Mesothelial cell of epicardium (in vitro differentiated cells): ENCODE measurements at regions not wholly inside any gene's neighbourhood (a gene's known extent, or its start where the extent isn't known, plus 50 kb on each side); places are given as distances from the start of the nearest gene placed in this dataset.

ENCODE experiments used
- DNase-seq, 2 experiments: peaks; one replicate each; pipeline ENCODE4 v3.0.0; 2021; ENCODE audit warnings: low spot score in 2 of 2; ENCODE audit not compliant: unreplicated experiment in 2 of 2
- H3K27ac Mint-ChIP-seq: 2 replicates; pipeline ENCODE4 v1.8.0; 2021; ENCODE audit warnings: mixed read lengths
- H3K27me3 Mint-ChIP-seq: 2 replicates; pipeline ENCODE4 v1.8.0; 2021; ENCODE audit warnings: low read depth, mixed read lengths
- H3K36me3 Mint-ChIP-seq: 2 replicates; pipeline ENCODE4 v1.8.0; 2021; ENCODE audit warnings: mixed read lengths
- H3K4me1 Mint-ChIP-seq: 2 replicates; pipeline ENCODE4 v1.8.0; 2021; ENCODE audit warnings: mixed read lengths
- H3K4me3 Mint-ChIP-seq: 2 replicates; pipeline ENCODE4 v1.8.0; 2021; ENCODE audit warnings: mild to moderate bottlenecking, moderate library complexity, mixed read lengths
- H3K9me3 Mint-ChIP-seq: 2 replicates; pipeline ENCODE4 v1.8.0; 2021; ENCODE audit warnings: mixed read lengths
- TF ChIP-seq, protein P1 (sequence below): fragments of 200-600 bp; sonication (generic); IDR thresholded peaks from one replicate; pipeline ENCODE4 v1.5.0; 2021; ENCODE audit warnings: antibody characterized with exemption; ENCODE audit not compliant: unreplicated experiment

DNA sequence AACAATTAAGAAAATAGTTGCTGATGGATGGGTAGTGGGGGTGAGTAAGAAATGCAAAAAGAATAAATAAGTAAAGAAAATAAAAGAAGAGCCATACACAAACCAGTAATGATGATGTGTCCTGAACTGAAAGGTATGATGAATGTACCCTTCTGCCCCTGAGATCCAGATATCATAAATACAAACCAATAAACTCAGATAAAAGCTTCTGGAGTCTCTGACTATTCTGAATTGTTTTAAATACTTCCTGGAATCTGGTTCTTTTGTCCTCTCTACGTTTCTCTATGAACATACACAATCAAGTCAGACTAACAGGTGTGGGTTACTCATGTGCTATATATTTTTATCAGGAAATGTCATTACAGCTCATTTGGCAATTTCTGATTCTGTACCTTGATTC lies 153.4 kb downstream of the PPP1R2C start:
- no peaks in the 10 kb centered on the region for H3K36me3 Mint-ChIP-seq
- H3K27ac Mint-ChIP-seq = no peak overlapping the region
- no peaks in the 10 kb centered on the region for H3K9me3 Mint-ChIP-seq
- TF ChIP-seq, protein P1, sequence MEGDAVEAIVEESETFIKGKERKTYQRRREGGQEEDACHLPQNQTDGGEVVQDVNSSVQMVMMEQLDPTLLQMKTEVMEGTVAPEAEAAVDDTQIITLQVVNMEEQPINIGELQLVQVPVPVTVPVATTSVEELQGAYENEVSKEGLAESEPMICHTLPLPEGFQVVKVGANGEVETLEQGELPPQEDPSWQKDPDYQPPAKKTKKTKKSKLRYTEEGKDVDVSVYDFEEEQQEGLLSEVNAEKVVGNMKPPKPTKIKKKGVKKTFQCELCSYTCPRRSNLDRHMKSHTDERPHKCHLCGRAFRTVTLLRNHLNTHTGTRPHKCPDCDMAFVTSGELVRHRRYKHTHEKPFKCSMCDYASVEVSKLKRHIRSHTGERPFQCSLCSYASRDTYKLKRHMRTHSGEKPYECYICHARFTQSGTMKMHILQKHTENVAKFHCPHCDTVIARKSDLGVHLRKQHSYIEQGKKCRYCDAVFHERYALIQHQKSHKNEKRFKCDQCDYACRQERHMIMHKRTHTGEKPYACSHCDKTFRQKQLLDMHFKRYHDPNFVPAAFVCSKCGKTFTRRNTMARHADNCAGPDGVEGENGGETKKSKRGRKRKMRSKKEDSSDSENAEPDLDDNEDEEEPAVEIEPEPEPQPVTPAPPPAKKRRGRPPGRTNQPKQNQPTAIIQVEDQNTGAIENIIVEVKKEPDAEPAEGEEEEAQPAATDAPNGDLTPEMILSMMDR = no peak
- H3K4me1 Mint-ChIP-seq = no peaks in the 10 kb centered on the region
- no peaks in the 10 kb centered on the region for H3K27me3 Mint-ChIP-seq
- no peak for DNase-seq
- H3K4me3 Mint-ChIP-seq = no peak overlapping the region

DNA sequence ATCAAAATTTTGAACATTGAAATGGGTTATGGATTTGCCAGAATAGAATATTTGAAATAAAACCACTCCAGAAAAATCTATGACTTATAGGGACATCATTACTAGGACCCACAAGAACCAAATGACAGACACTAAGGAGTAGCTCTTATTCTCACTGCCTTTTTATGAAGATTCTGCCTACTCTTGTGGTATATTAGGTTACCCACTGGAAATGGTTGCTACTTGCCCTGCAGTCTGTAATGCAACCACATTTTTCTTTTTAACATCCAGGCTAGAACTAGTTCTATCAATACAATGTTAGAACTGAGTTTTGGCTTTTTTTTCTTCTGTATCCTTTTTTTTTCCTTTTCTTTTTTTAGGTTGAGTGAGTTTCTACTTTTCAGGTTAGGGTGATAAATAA lies 158.9 kb downstream of the PPP1R2C start:
- Mint-ChIP-seq H3K36me3 (no peaks in the 10 kb centered on the region), H3K9me3 (peaks cover 19% of the 10 kb centered on the region), H3K4me3 (no peak overlapping the region), H3K27me3 (no peaks in the 10 kb centered on the region), H3K27ac (no peak overlapping the region), H3K4me1 (no peaks in the 10 kb centered on the region)
- DNase-seq = no peak
- TF ChIP-seq, protein P1 = no peak

DNA sequence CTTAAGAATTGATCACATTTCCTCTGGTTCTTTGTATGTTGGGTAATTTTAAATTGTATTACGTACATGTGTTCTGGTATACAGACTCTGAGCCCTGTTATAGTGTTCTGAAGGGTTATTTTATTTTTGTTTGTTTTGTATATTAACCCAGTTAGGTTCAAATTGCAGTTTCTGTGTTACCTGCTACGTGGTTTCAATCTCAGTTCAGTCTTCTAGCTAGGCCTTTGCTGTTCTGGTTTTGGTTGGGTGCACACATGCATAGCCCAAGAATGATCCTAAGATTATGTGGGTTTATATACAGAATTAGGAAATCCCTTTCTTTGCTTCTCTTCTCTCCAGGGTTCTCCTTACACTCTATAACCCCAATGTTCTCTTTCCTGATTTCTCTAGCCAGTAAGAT lies 161.0 kb downstream of the PPP1R2C start:
- H3K4me1 Mint-ChIP-seq = no peaks in the 10 kb centered on the region
- no peak overlapping the region for H3K4me3 Mint-ChIP-seq
- H3K27ac Mint-ChIP-seq = no peak overlapping the region
- H3K36me3 Mint-ChIP-seq = no peaks in the 10 kb centered on the region
- no peaks in the 10 kb centered on the region for H3K27me3 Mint-ChIP-seq
- no peak for DNase-seq
- H3K9me3 Mint-ChIP-seq = peaks cover 19% of the 10 kb centered on the region
- TF ChIP-seq, protein P1 = no peak

DNA sequence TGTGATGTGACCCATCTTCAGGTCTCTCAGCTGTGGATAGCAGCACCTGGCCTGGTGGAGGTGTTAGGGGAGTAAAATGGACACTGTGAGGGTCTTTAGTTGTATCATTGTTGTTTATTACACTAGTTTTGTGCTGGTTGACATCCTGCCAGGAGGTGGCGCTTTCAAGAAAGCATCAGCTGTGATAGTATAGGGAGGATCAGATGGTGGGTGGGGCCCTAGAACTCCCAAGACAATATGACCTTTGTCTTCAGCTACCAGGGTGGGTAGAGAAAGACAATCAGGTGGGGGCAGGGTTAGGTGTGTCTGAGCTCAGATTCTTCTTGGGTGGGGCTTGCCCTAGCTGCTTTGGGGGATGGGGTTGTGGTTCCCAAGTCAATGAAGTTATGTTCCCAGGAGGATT lies 162.8 kb downstream of the PPP1R2C start:
- DNase-seq = no peak

DNA sequence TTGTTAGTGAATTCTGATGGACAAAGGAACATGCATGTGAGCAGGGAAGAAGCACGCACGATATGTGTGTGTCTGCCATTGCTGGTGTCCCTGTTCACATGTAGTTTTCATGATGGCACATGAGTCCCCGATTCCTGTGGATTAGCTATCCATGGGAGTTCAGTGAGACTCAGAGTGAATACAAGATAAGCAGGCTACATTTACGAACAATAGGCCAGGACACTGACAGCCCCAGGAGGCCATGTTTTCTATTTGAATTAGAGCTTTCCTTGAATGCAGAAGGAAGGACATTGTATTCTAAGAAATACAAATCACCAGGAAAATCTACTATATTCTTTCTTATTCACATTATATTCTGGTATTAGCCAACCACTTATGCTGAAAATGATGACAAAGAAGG lies 171.4 kb downstream of the PPP1R2C start:
- Mint-ChIP-seq H3K4me3 (no peak overlapping the region), H3K36me3 (no peaks in the 10 kb centered on the region), H3K9me3 (no peaks in the 10 kb centered on the region), H3K27me3 (no peaks in the 10 kb centered on the region), H3K27ac (no peak overlapping the region), H3K4me1 (no peaks in the 10 kb centered on the region)
- DNase-seq = no peak
- TF ChIP-seq, protein P1 = no peak

More for the DNA sequence above, 162.8 kb downstream of the PPP1R2C start:
- TF ChIP-seq, protein P1 = no peak
- peaks cover 19% of the 10 kb centered on the region for H3K9me3 Mint-ChIP-seq
- H3K4me1 Mint-ChIP-seq = no peaks in the 10 kb centered on the region
- H3K27ac Mint-ChIP-seq = no peak overlapping the region
- no peaks in the 10 kb centered on the region for H3K27me3 Mint-ChIP-seq
- no peak overlapping the region for H3K4me3 Mint-ChIP-seq
- H3K36me3 Mint-ChIP-seq = no peaks in the 10 kb centered on the region

DNA sequence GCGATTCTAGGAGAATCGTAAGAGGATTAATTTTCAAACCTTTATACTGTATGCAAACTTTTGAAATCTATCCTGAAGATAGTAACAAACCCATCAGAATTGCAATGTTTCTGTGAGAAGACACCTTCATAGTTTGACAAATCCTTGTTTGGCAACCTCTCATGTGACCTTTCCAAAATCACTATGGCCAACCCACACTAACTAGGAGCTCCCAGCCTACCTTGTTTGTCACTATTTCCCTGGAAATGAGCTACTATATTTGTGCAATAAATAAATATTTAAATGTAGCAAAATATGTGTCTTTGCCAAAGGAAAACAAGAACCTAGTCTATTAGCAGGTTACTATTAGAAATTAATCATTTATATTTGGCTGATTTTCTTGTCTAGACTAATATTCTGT lies 173.7 kb downstream of the PPP1R2C start:
- no peaks in the 10 kb centered on the region for H3K27me3 Mint-ChIP-seq
- no peaks in the 10 kb centered on the region for H3K4me1 Mint-ChIP-seq
- TF ChIP-seq, protein P1 = no peak
- H3K9me3 Mint-ChIP-seq = peaks cover 5% of the 10 kb centered on the region
- H3K4me3 Mint-ChIP-seq = no peak overlapping the region
- no peak for DNase-seq
- H3K36me3 Mint-ChIP-seq = no peaks in the 10 kb centered on the region
- no peak overlapping the region for H3K27ac Mint-ChIP-seq
